Hepatic stellate cell (primary cell): ENCODE measurements at regions not wholly inside any gene's neighbourhood (a gene's known extent, or its start where the extent isn't known, plus 50 kb on each side); places are given as distances from the start of the nearest gene placed in this dataset.
"Not testable (repeated sequence)": the region's sequence is repeated elsewhere in the genome, so short reads cannot be mapped to it uniquely, and the experiment has no call there.

ENCODE experiments used
- DNase-seq: peaks from one replicate; pipeline ENCODE4 v3.0.0; 2011; ENCODE audit warnings: low spot score

- DNase-seq, result no peak
These were observed 82.5 kb upstream of the CREB5 start for GRCh38 chr7:28329661-28330363.

DNA sequence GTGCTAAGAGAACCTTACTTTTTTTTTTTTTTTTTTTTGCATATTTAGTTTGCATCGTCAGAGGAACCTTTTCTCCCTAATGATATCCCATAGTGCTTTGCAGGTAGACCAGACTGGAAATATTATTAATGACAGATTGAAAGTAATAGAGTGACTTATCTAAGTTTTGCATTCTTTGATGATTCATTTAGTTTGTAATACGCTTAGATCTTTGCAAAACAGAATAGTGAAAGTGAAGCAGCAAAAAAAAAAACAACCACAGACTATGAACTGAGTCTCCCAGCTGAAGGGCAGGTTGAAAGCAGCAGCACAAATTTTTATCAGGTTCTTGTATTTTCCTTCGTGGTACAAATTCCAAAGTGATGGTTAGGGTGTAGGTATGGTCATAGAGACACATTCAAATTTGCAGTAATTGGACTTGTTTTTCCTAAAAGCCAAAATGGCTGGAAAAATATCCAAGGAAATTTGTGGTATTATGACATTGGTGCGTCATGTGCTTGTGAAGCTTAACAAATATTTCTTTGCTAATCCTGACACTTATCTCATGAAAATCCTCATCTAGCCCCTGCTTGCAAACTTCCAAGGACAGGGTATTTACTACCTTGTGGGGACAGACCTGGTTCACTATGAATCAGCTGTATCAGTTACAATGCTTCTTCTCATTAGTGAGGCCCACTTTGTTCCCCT, 81.8 kb upstream of the CREB5 start:
- DNase-seq, result no peak

- no peak for DNase-seq
These were observed 80.3 kb upstream of the CREB5 start for GRCh38 chr7:28332046-28332445.

DNA sequence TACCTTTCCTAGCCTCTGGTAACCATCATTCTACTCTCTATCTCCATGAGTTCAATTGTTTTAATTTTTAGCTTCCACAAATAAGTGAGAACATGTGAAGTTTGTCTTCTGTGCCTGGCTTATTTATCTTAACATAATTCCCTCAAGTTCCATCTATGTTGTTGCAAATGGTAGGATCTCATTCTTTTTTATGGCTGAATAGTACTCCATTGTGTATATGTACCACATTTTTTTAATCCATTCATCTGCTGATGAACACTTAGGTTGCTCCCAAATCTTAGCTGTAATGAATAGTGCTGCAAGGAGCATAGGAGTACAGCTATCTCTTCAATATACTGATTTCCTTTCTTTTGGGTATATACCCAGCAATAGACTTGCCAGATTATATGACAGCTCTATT, 78.8 kb upstream of the CREB5 start:
- DNase-seq, result not testable (repeated sequence)

GRCh38 chr7:28336806-28337205, 75.5 kb upstream of the CREB5 start:
- no peak for DNase-seq

- DNase-seq, result no peak
These were observed 74.3 kb upstream of the CREB5 start for GRCh38 chr7:28338041-28338440.

DNA sequence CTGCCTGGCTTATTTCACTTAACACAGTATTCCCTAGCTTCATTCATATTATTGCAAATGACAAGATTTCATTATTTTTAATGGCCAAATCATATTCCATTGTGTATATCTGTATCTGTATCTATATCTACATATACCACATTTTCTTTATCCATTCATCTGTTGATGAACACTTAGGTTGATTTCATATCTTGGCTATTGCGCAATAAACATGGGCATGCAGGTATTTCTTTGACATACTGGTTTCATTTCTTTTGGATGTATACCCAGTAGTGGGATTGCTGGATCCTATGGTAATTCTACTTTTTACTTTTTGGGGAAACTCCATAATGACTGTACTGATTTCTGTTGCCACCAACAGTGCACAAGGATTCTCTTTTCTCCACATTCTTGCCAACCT, 68.9 kb upstream of the CREB5 start:
- no peak for DNase-seq

GRCh38 chr7:28346256-28346655, 66.1 kb upstream of the CREB5 start:
- DNase-seq, result no peak

DNA sequence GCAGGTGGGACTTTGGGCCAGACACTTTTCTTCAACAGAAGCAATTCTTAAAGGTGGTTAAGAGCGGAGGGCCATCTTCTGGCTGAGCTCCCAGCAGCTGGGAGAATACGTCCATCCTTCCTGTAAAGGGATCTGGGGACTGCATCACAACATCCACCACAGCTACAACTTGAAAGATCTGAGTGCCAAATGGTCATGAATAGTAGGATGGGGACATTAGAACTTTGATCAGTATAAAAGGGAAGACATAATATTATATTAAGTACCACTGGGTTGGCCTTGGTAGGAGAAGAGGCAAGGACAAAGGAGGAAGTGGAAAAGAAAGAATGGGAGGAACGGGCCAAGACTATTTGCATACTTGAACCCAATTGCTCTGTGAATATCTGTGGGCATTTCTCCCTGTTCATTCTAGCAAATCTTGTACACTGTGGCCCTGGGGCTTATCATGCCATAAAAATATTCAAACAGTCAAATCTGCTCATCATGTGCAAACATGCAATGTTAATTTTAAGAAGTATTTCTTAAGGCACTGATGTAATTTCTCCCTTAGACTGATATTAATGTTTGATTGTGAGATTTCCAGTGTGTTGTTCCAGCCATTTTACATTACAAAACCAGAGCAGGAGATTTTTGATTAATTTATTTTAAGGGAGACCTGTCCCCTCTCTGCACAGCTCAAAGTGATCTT, 65.5 kb upstream of the CREB5 start:
- DNase-seq, result no peak

DNA sequence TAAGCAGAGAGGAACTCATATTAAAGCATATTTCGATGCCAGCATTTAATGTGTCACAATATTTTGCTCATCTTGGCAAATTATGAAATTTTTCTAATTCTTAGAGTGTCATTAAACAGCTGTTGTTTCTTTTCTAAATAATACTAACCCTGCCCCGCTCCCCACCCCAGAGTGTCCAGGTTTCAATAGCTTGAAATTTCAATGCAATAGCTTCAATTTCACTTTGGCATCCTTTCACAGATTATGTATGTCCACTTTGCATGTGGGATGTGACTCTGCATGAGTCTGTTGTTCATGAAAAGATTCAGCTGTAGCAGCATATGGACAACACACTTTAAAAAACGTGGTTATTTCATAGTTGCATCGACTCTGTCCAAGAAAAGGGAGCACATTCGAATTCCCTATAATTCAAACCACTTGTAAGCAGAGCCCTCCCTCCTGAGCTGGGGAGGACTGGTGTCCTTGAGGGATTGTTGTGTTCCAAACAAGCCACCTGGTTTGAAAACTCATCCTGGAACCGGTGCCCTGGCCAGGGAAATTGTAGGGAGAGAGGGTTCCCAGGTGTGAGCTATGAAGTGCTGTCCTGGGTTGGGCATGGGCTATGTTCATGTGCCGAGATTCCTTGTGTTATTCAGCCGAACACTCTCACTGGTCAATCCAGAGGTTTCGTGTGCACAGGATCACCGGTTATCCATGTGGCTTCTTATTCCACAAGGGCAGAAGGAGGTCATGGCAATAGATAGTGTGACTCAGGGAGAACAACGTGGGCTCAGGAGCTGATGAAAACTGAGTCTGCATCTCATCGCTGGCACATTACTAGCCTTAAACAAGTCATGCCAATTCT, 64.6 kb upstream of the CREB5 start:
- DNase-seq, result no peak

GRCh38 chr7:28348636-28349035, 63.7 kb upstream of the CREB5 start:
- DNase-seq, result no peak

DNA sequence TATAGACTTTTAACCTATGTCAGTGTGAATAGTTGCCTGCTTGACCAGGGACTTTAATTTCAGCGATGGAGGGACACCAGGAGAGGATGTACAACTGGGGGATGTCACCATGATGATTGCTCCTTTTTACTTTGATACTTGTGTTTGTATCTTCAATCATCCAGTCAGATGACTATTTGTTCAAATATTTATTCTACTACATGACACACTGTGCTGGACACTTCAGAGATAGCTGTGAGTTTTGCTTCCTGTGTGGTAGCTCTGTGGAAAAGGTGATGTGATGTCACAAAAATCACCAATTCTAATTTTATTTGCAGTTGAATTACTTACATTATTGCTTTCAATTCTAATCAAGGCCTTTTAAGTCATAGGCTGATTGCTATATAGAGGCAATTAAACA, 62.7 kb upstream of the CREB5 start:
- DNase-seq, result no peak

GRCh38 chr7:28350662-28351061, 61.7 kb upstream of the CREB5 start:
- no peak for DNase-seq

- DNase-seq, result no peak
These were observed 60.9 kb upstream of the CREB5 start for GRCh38 chr7:28351450-28351849.

GRCh38 chr7:28354601-28355402, 57.5 kb upstream of the CREB5 start:
- DNase-seq, result peak; percentile 29

DNA sequence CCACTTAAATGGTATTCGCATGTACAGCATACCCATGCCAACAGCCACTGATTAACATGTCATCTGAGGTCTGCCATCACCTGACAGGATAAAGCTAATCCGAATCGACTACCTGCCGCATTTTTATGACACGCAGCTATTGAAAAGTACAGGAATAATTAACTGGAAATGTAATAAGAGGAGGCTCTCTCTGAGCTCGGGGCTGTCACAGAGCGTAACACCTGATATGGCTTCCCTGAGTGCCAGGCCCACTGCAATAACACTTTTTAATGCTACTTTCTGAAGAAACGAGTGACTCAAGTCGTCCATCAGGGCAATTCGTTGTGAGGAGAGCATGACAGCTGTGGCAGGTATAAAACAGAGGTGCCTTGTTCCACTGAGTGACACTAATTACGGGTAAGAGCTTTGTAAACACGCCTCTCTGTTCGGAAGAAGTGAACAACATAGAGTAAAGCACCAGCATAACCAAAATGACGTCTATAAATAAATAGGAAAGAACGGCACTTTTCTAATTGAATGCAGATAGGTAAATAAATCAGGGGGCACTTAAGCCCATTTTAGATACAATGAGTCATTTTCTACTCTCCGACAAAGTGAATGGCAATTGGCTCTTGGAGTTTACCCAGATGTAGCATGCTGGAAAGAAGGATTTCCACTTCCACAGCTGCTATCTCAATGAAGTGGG, 56.5 kb upstream of the CREB5 start:
- DNase-seq, result no peak

GRCh38 chr7:28356619-28357018, 55.7 kb upstream of the CREB5 start:
- DNase-seq, result no peak

GRCh38 chr7:28358423-28358868, 53.9 kb upstream of the CREB5 start:
- peak; percentile 64 for DNase-seq

- DNase-seq, result no peak
These were observed 51.6 kb upstream of the CREB5 start for GRCh38 chr7:28360739-28361138.

- no peak for DNase-seq
These were observed 50.8 kb upstream of the CREB5 start for GRCh38 chr7:28361551-28361950.

DNA sequence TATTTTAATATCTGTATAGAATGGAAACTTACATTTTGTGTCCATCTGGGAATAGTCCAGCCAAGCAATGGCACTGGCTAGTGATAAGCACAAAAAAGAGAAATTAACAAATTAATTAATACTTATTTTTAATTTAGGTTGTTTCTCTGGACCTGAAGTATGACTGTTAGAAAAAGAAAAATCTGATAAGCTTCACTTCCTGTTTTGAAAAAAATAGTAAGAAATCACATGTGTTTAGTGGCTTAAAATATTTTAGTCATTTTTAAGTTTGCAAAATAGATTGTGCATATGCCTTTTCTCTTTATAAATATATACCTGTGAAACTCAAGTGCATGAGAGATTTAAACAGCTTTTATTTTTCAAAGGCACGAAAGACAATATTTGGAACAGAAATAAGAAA, 50.1 kb upstream of the CREB5 start:
- no peak for DNase-seq
